Neuronal stem cell (in vitro differentiated cells): ENCODE measurements at regions not wholly inside any gene's neighbourhood (a gene's known extent, or its start where the extent isn't known, plus 50 kb on each side); places are given as distances from the start of the nearest gene placed in this dataset.

Source experiments
- DNase-seq: peaks from one replicate; pipeline ENCODE4 v3.0.0-alpha.2; 2013; ENCODE audit warnings: low spot score
- H2AFZ ChIP-seq: one replicate; pipeline ENCODE4 v1.6.1; 2013; ENCODE audit warnings: mild to moderate bottlenecking, low read length, inconsistent platforms
- H2AK5ac ChIP-seq: 2 replicates; pipeline ENCODE4 v1.6.1; 2013; ENCODE audit warnings: low read depth, mild to moderate bottlenecking, inconsistent platforms, low read length, moderate library complexity, mixed read lengths
- H2BK120ac ChIP-seq: 2 replicates; pipeline ENCODE4 v1.6.1; 2013; ENCODE audit warnings: low read depth, mild to moderate bottlenecking, inconsistent platforms, low read length, moderate library complexity, mixed read lengths
- H2BK12ac ChIP-seq: one replicate; pipeline ENCODE4 v1.6.1; 2013; ENCODE audit warnings: low read length, inconsistent platforms
- H2BK15ac ChIP-seq: 2 replicates; pipeline ENCODE4 v1.6.1; 2013; ENCODE audit warnings: mild to moderate bottlenecking, low read length, inconsistent platforms, mixed read lengths
- H2BK5ac ChIP-seq: one replicate; pipeline ENCODE4 v1.6.1; 2013; ENCODE audit warnings: inconsistent platforms, mild to moderate bottlenecking, low read length, moderate library complexity
- H3K14ac ChIP-seq: one replicate; pipeline ENCODE4 v1.6.1; 2013; ENCODE audit warnings: low read length, inconsistent platforms
- H3K18ac ChIP-seq: 2 replicates; pipeline ENCODE4 v1.6.1; 2013; ENCODE audit warnings: low read length, inconsistent platforms
- H3K23ac ChIP-seq: 2 replicates; pipeline ENCODE4 v1.6.1; 2013; ENCODE audit warnings: low read depth, mild to moderate bottlenecking, mixed read lengths, low read length, inconsistent platforms; ENCODE audit not compliant: poor library complexity
- H3K27ac ChIP-seq: replicated peaks from 3 replicates; pipeline ENCODE4 v1.5.1; 2013; ENCODE audit warnings: low read length, inconsistent platforms
- H3K27me3 ChIP-seq, 3 experiments: 2 replicates each; pipeline ENCODE4 v1.6.1; 2013; ENCODE audit warnings: low read length in 3 of 3, mild to moderate bottlenecking in 2 of 3, inconsistent platforms in 1 of 3, low read depth in 1 of 3, mixed read lengths in 1 of 3, moderate library complexity in 1 of 3; ENCODE audit not compliant: control insufficient read depth in 3 of 3, insufficient read depth in 3 of 3
- H3K36me3 ChIP-seq, 2 donors: replicated peaks in 1 of 2; 2 replicates each; pipeline ENCODE4 v1.6.1; 2013; ENCODE audit warnings: low read length in 2 of 2; ENCODE audit not compliant: control insufficient read depth in 2 of 2, insufficient read depth in 2 of 2
- H3K4ac ChIP-seq: 2 replicates; pipeline ENCODE4 v1.6.1; 2013; ENCODE audit warnings: inconsistent platforms, mild to moderate bottlenecking, low read length, moderate library complexity
- H3K4me1 ChIP-seq, 2 donors: 1 replicate in 1 of 2; 2 replicates in 1 of 2; pipeline ENCODE4 v1.6.1; 2013; ENCODE audit warnings: low read length in 2 of 2, low read depth in 1 of 2; ENCODE audit not compliant: control insufficient read depth in 2 of 2, insufficient read depth in 1 of 2
- H3K4me2 ChIP-seq: one replicate; pipeline ENCODE4 v1.6.1; 2013; ENCODE audit warnings: mild to moderate bottlenecking, low read length, inconsistent platforms; ENCODE audit not compliant: insufficient read depth, poor library complexity, severe bottlenecking
- H3K4me3 ChIP-seq, 2 donors: 2 replicates each; pipeline ENCODE4 v1.5.1; 2013; ENCODE audit warnings: low read length in 2 of 2, mild to moderate bottlenecking in 2 of 2, inconsistent platforms in 1 of 2, moderate library complexity in 1 of 2
- H3K79me1 ChIP-seq: one replicate; pipeline ENCODE4 v1.6.1; 2013; ENCODE audit warnings: low read depth, mild to moderate bottlenecking, inconsistent platforms, low read length, moderate library complexity
- H3K9ac ChIP-seq: one replicate; pipeline ENCODE4 v1.6.1; 2013; ENCODE audit warnings: mild to moderate bottlenecking, low read depth, low read length, inconsistent platforms; ENCODE audit not compliant: poor library complexity
- H3K9me3 ChIP-seq, 2 donors: replicated peaks in 1 of 2; 2 replicates each; pipeline versions ENCODE3 to v1.6.1; 2013; ENCODE audit warnings: low read length in 2 of 2, mild to moderate bottlenecking in 2 of 2, inconsistent platforms in 1 of 2, low read depth in 1 of 2, mixed read lengths in 1 of 2, moderate library complexity in 1 of 2; ENCODE audit not compliant: control insufficient read depth in 2 of 2, insufficient read depth in 1 of 2
- H4K8ac ChIP-seq: one replicate; pipeline ENCODE4 v1.6.1; 2013; ENCODE audit warnings: low read depth, mild to moderate bottlenecking, inconsistent platforms, low read length, moderate library complexity
- H4K91ac ChIP-seq: one replicate; pipeline ENCODE4 v1.6.1; 2013; ENCODE audit warnings: low read length, low read depth, mild to moderate bottlenecking, inconsistent platforms; ENCODE audit not compliant: poor library complexity
- WGBS, 2 donors: extraction: QIAGEN DNeasy Blood & Tissue Kit; methylation state at CpG; one replicate each; pipeline ENCODE4 v1.1.7; 2013; ENCODE audit warnings: missing lambda C conversion rate in 2 of 2, mixed read lengths in 1 of 2; ENCODE audit not compliant: insufficient read length in 2 of 2, insufficient replicate concordance in 1 of 2; ENCODE audit errors: extremely low coverage in 2 of 2; 5-methylcytosine and 5-hydroxymethylcytosine counted together

DNA sequence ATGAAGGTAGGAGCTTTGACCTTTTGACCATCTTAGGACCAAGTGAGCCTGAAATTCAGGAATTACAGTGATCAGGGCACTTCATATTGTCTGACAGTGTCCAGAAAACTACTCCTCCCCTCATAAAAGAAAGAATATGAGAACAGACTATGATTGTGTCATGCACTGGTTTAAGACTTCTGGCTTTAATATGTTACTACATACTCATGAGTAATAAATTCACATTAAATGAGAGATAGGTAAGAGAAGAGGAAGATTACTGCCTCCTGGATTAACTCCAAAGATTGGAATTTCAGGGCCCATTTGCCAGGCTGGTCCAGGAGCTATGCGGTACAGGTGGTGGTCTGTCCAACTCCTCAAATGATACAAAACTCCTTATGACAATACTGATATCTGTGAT is 213.5 kb upstream of the ADRA1B start:
- no peak overlapping the region for H3K27ac ChIP-seq
- no peak overlapping the region for H3K4me2 ChIP-seq
- DNase-seq = no peak
- H3K14ac ChIP-seq = no peak overlapping the region
- H3K4me1 ChIP-seq = no peaks in the 10 kb centered on the region
- no peak overlapping the region for H2BK12ac ChIP-seq
- no peaks in the 10 kb centered on the region for H3K79me1 ChIP-seq
- H4K8ac ChIP-seq = no peak overlapping the region
- no peak overlapping the region for H4K91ac ChIP-seq
- no peak overlapping the region for H2BK15ac ChIP-seq
- no peak overlapping the region for H2AK5ac ChIP-seq
- H3K9ac ChIP-seq = no peak overlapping the region
- no peak overlapping the region for H3K4me3 ChIP-seq
- peaks cover 0 to 3% of the 10 kb centered on the region in 2 donors for H3K9me3 ChIP-seq
- no peaks in the 10 kb centered on the region for H3K27me3 ChIP-seq
- no peak overlapping the region for H3K23ac ChIP-seq
- no peak overlapping the region for H2BK5ac ChIP-seq
- no peak overlapping the region for H3K4ac ChIP-seq
- H3K18ac ChIP-seq = no peak overlapping the region
- WGBS, 2 donors = no CpG with 5 or more reads among the region's 1 CpG
- no peaks in the 10 kb centered on the region for H3K36me3 ChIP-seq
- H2BK120ac ChIP-seq = no peak overlapping the region
- no peak overlapping the region for H2AFZ ChIP-seq

DNA sequence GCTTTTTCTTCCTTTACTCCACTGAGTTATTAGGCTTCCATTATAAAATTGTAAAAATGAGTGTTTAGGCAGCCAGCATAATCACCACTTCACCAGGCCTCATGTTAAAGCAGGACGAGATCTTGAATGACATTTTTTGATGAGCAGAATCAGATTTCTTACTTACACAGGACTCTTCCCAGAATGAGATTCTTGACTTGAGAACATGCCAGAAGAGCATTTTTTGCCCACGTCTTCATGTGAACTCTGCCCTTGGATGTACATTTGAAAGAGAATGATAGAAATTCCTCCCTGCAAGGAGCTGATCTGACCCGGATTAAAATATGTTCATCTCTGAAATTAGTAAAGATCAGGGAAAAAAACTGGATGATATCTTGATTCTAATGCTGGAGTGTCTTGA is 212.1 kb upstream of the ADRA1B start:
- DNase-seq = no peak
- no peaks in the 10 kb centered on the region for H3K79me1 ChIP-seq
- H3K4me1 ChIP-seq = no peaks in the 10 kb centered on the region
- no peak overlapping the region for H2BK5ac ChIP-seq
- H3K18ac ChIP-seq = no peak overlapping the region
- no peaks in the 10 kb centered on the region for H3K27me3 ChIP-seq
- no peak overlapping the region for H4K91ac ChIP-seq
- no peaks in the 10 kb centered on the region for H3K36me3 ChIP-seq
- no CpG with 5 or more reads among the region's 3 CpGs for WGBS, 2 donors
- no peak overlapping the region for H2BK120ac ChIP-seq
- no peak overlapping the region for H3K27ac ChIP-seq
- H3K14ac ChIP-seq = no peak overlapping the region
- H3K4ac ChIP-seq = no peak overlapping the region
- no peak overlapping the region for H4K8ac ChIP-seq
- peaks cover 0 to 5% of the 10 kb centered on the region in 2 donors for H3K9me3 ChIP-seq
- no peak overlapping the region for H3K23ac ChIP-seq
- H2AK5ac ChIP-seq = no peak overlapping the region
- no peak overlapping the region for H2AFZ ChIP-seq
- H3K4me3 ChIP-seq = no peak overlapping the region
- no peak overlapping the region for H3K4me2 ChIP-seq
- no peak overlapping the region for H3K9ac ChIP-seq
- H2BK12ac ChIP-seq = no peak overlapping the region
- H2BK15ac ChIP-seq = no peak overlapping the region

DNA sequence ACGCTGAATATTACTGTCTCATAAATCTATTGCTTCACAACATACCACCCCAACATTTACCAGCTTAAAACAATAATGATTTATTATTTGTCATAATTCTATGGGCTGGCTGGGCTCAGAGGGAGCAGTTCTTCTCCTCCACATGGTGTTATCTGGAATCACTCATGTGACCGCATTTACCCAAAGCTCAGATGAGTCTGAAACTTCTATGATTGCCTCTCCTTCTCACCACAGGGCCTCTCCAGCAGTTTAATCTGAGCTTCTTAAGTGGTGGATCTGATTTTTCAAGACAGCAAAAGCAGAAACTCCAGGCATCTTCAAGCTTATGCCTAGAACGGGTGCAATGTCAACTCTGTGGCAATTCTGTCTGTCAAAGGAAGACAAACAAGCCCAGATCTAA is 210.3 kb upstream of the ADRA1B start:
- no peaks in the 10 kb centered on the region for H3K4me1 ChIP-seq
- no peak overlapping the region for H2AK5ac ChIP-seq
- no peak overlapping the region for H2BK5ac ChIP-seq
- H3K27me3 ChIP-seq = no peaks in the 10 kb centered on the region
- H3K4ac ChIP-seq = no peak overlapping the region
- no CpG with 5 or more reads among the region's 3 CpGs for WGBS, 2 donors
- H2BK12ac ChIP-seq = no peak overlapping the region
- H3K18ac ChIP-seq = no peak overlapping the region
- H3K23ac ChIP-seq = no peak overlapping the region
- H2BK120ac ChIP-seq = no peak overlapping the region
- H3K4me3 ChIP-seq = no peak overlapping the region
- no peak overlapping the region for H3K27ac ChIP-seq
- no peak overlapping the region for H3K4me2 ChIP-seq
- H3K9ac ChIP-seq = no peak overlapping the region
- no peak overlapping the region for H3K14ac ChIP-seq
- no peak overlapping the region for H4K8ac ChIP-seq
- no peak overlapping the region for H4K91ac ChIP-seq
- DNase-seq = no peak
- H2BK15ac ChIP-seq = no peak overlapping the region
- no peaks in the 10 kb centered on the region for H3K79me1 ChIP-seq
- no peak overlapping the region for H2AFZ ChIP-seq
- no peaks in the 10 kb centered on the region for H3K36me3 ChIP-seq
- peaks cover 0 to 5% of the 10 kb centered on the region in 2 donors for H3K9me3 ChIP-seq

DNA sequence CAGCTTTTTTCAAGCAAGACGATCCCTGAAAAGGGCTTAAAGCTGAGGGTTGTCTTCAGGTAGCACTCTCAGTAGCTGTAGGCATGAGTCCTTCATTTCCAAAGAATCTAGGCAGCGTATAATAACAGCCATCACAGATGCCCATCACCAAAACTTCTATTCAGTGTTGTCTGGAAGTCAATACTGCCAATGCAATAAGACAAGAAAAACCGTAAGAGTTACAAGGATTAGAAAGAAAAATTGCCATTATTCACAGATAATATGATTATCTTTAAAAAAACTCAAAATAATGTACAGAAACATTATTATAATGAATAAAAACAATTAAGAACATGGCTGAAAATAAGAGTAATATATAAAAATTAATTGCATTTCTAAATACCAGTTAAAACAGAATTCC is 208.2 kb upstream of the ADRA1B start:
- Histone ChIP-seq H2BK12ac (no peak overlapping the region), H2BK5ac (no peak overlapping the region), H2AK5ac (no peak overlapping the region), H3K27ac (no peak overlapping the region), H3K9me3 (peaks cover 0 to 5% of the 10 kb centered on the region in 2 donors), H3K27me3 (no peaks in the 10 kb centered on the region), H2BK15ac (no peak overlapping the region), H3K9ac (no peak overlapping the region), H3K4me1 (no peaks in the 10 kb centered on the region), H3K4me2 (no peak overlapping the region), H3K4me3 (no peak overlapping the region), H3K23ac (no peak overlapping the region), H4K8ac (no peak overlapping the region), H2AFZ (no peak overlapping the region), H3K79me1 (no peaks in the 10 kb centered on the region), H2BK120ac (no peak overlapping the region), H3K14ac (no peak overlapping the region), H3K4ac (no peak overlapping the region), H3K36me3 (no peaks in the 10 kb centered on the region), H3K18ac (no peak overlapping the region), H4K91ac (no peak overlapping the region)
- no peak for DNase-seq
- WGBS, 2 donors = no CpG with 5 or more reads among the region's 3 CpGs
